ENCODE measurements at regions not wholly inside any gene's neighbourhood (a gene's known extent, or its start where the extent isn't known, plus 50 kb on each side); places are given as distances from the start of the nearest gene placed in this dataset.

GRCh38 chr3:35992041-35992440 is 352.7 kb downstream of the ARPP21 start:
- Histone ChIP-seq H3K4me1 (ENCODE audit: insufficient read depth) (no peaks in the 10 kb centered on the region), H3K9me3 (ENCODE audit: low read depth) (no peaks in the 10 kb centered on the region), H3K9me2 (replicated peaks; ENCODE audit: insufficient read depth) (no peaks in the 10 kb centered on the region), H3K36me3 (replicated peaks; ENCODE audit: insufficient read depth, low read depth) (no peaks in the 10 kb centered on the region), H3K4me2 (no peak overlapping the region), H3K27ac (no peak overlapping the region), H2AFZ (no peak overlapping the region), H3K4me3 (no peak overlapping the region), H3K79me2 (no peaks in the 10 kb centered on the region), H4K20me1 (ENCODE audit: insufficient read depth, poor library complexity, severe bottlenecking) (no peaks in the 10 kb centered on the region), H3K27me3 (no peaks in the 10 kb centered on the region)
- no peak for DNase-seq (ENCODE audit: low spot score)
- 95% methylated on average over 2 of the region's 2 CpGs for WGBS (ENCODE audit: low lambda C conversion rate, missing lambda C conversion rate)
- no peak for TF ChIP-seq CTCF (IDR thresholded peaks at IDR 0.05; ENCODE audit: poor library complexity)
- TF ChIP-seq EZH2phosphoT487 (IDR thresholded peaks at IDR 0.05; ENCODE audit: low read depth, severe bottlenecking, unreplicated experiment) = no peak
- TF ChIP-seq EZH2 (IDR thresholded peaks at IDR 0.05; ENCODE audit: borderline replicate concordance) = no peak

DNA sequence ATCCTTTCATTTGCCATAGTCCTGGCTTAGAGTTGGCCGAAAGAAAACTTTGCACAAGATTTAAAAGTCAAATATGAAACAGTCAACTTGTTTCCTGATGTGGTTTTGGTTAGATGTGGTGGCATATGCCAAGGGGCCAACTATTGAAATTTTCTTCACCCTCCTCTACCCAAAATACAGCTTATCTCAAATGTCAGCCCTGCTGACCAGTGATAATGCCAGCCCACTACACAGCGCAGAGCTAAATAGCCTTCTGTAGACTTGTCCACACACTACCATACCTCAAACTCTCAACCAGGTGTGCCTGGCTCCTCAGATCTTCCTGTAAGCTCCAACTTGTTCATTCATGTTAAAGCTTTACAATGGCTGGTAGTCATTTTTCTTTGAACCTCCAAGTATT is 368.5 kb upstream of the STAC start:
- Histone ChIP-seq H3K9me2 (replicated peaks; ENCODE audit: insufficient read depth) (no peaks in the 10 kb centered on the region), H3K27me3 (no peaks in the 10 kb centered on the region), H3K4me3 (no peak overlapping the region), H3K4me1 (ENCODE audit: insufficient read depth) (no peaks in the 10 kb centered on the region), H2AFZ (no peak overlapping the region), H3K79me2 (no peaks in the 10 kb centered on the region), H3K4me2 (no peak overlapping the region), H3K27ac (no peak overlapping the region), H3K36me3 (replicated peaks; ENCODE audit: insufficient read depth, low read depth) (no peaks in the 10 kb centered on the region), H4K20me1 (ENCODE audit: insufficient read depth, poor library complexity, severe bottlenecking) (no peaks in the 10 kb centered on the region), H3K9me3 (ENCODE audit: low read depth) (no peaks in the 10 kb centered on the region)
- WGBS (ENCODE audit: low lambda C conversion rate, missing lambda C conversion rate) = 86% methylated on average over 2 of the region's 2 CpGs
- DNase-seq (ENCODE audit: low spot score) = no peak
- TF ChIP-seq EZH2 (IDR thresholded peaks at IDR 0.05; ENCODE audit: borderline replicate concordance) = no peak

GRCh38 chr3:36013425-36013824 is 366.9 kb upstream of the STAC start:
- no peaks in the 10 kb centered on the region for H3K9me3 ChIP-seq (ENCODE audit: low read depth)
- no peaks in the 10 kb centered on the region for H3K4me1 ChIP-seq (ENCODE audit: insufficient read depth)
- H3K4me2 ChIP-seq = no peak overlapping the region
- no peak overlapping the region for H3K27ac ChIP-seq
- 88% methylated on average over 1 of the region's 1 CpG for WGBS (ENCODE audit: low lambda C conversion rate, missing lambda C conversion rate)
- no peak overlapping the region for H2AFZ ChIP-seq
- H3K9me2 ChIP-seq (replicated peaks; ENCODE audit: insufficient read depth) = no peaks in the 10 kb centered on the region
- no peaks in the 10 kb centered on the region for H3K27me3 ChIP-seq
- no peaks in the 10 kb centered on the region for H3K79me2 ChIP-seq
- no peaks in the 10 kb centered on the region for H4K20me1 ChIP-seq (ENCODE audit: insufficient read depth, poor library complexity, severe bottlenecking)
- TF ChIP-seq EZH2phosphoT487 (IDR thresholded peaks at IDR 0.05; ENCODE audit: low read depth, severe bottlenecking, unreplicated experiment) (no peak), CTCF (IDR thresholded peaks at IDR 0.05; ENCODE audit: poor library complexity) (no peak), EZH2 (IDR thresholded peaks at IDR 0.05; ENCODE audit: borderline replicate concordance) (no peak)
- no peak for DNase-seq (ENCODE audit: low spot score)
- H3K4me3 ChIP-seq = no peak overlapping the region
- no peaks in the 10 kb centered on the region for H3K36me3 ChIP-seq (replicated peaks; ENCODE audit: insufficient read depth, low read depth)

DNA sequence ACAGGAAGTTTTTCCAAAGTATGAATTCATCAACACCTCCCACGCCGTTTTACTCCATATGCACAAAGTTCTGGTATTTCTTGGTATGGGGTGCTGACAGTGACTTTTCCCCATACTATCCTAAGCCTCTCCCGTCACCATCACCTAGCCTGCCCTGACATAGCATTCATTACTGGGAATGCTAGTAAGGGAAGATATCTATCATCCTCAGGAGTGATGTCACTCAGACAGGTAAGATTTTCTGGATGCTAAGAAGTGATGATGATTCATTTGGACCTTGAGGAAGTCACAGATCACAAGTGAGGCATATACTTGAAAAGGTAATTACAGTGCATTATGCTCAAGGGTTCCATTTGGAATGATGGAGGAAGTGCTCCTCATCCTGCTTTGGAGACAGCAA is 355.1 kb upstream of the STAC start:
- TF ChIP-seq EZH2 (IDR thresholded peaks at IDR 0.05; ENCODE audit: borderline replicate concordance) (no peak), EZH2phosphoT487 (IDR thresholded peaks at IDR 0.05; ENCODE audit: low read depth, severe bottlenecking, unreplicated experiment) (no peak)
- no peak overlapping the region for H3K4me2 ChIP-seq
- no peaks in the 10 kb centered on the region for H4K20me1 ChIP-seq (ENCODE audit: insufficient read depth, poor library complexity, severe bottlenecking)
- no peak overlapping the region for H3K27ac ChIP-seq
- no peak overlapping the region for H2AFZ ChIP-seq
- no peak for DNase-seq (ENCODE audit: low spot score)
- H3K4me1 ChIP-seq (ENCODE audit: insufficient read depth) = no peaks in the 10 kb centered on the region
- H3K79me2 ChIP-seq = no peaks in the 10 kb centered on the region
- no peaks in the 10 kb centered on the region for H3K9me2 ChIP-seq (replicated peaks; ENCODE audit: insufficient read depth)
- no peaks in the 10 kb centered on the region for H3K9me3 ChIP-seq (ENCODE audit: low read depth)
- no peak overlapping the region for H3K4me3 ChIP-seq
- no peaks in the 10 kb centered on the region for H3K36me3 ChIP-seq (replicated peaks; ENCODE audit: insufficient read depth, low read depth)
- H3K27me3 ChIP-seq = no peaks in the 10 kb centered on the region
- WGBS (ENCODE audit: low lambda C conversion rate, missing lambda C conversion rate) = 80% methylated on average over 3 of the region's 3 CpGs

Measured in hepatocyte (in vitro differentiated cells).